GM21526 (cell line): ENCODE measurements at regions not wholly inside any gene's neighbourhood (a gene's known extent, or its start where the extent isn't known, plus 50 kb on each side); places are given as distances from the start of the nearest gene placed in this dataset.

Experiments
- ATAC-seq: cut with Tn5 transposase; IDR thresholded peaks from one replicate; pipeline ENCODE4 v1.9.1; 2021; ENCODE audit warnings: moderate library complexity; ENCODE audit not compliant: unreplicated experiment, low FRiP score

DNA sequence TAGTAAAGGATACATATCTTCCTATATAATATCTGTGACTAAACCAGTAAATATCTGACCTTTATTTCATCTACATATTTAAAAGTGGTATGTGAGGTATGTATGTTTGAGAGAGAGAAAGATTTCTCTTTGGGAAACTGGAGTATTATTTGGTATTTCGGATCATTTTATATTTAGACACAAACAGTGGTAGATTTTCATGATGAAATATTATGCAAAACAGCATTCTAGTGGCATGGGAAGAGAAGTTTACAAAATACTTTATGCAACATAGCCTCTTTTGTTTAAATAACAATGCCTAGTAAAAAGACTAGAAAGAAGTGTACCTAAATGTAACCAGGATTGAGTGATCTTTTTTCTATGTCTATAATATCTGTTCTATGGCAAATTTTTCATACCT lies 98.6 kb upstream of the TMEM168 start:
- ATAC-seq = no peak

DNA sequence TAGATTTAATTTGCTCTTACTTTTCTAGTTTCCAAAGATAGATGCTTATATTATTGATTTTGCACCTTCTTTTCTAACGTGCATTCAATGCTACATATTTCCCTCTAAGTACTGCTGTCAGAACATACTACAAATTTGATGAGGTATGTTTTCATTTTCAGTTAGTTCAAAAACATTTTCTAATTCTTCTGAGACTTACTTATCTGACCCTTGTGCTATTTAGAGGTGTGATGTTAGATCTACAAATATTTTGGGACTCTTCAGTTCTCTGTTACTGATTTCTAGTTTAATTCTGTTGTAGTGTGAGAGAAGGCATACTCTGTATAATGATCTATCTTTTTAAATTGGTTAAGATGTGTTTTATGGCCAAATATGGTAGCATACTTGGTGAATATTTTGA lies 97.8 kb upstream of the TMEM168 start:
- ATAC-seq = no peak

DNA sequence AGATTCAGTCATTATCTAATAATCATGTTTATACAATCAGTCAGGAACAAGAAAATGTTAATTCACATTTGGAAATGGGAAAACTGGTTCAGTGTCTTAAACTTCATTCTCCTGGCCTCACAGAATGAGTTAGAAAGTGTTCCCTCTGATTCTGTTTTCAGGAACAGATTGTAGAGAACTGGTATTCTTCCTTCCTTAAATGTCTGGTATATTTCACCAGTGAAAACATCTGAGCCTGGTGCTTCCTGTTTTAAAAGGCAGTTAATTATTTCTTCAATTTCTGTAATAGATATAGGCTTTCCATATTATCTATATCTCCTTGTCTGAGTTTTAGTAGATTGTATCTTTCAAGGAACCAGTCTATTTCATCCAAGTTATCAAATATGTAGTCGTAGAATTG lies 97.1 kb upstream of the TMEM168 start:
- ATAC-seq = no peak

DNA sequence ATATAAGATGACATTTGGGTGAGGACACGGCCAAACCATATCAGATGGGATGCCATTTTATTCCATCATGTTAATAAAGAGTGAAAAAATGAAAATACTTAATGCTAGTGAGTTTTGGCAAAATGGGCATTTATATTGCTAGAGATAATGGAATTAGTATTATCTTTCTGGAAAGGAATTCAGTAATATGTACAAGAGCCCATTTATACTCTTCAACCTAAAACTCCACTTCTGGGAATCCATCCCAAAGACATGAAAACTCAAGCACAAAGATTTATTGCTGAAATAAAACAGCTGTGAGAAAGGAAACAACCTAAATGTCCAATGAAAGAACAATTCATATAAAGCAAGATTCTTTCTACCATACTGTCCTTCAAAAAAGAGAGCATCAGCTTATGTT lies 96.0 kb upstream of the TMEM168 start:
- ATAC-seq = no peak

DNA sequence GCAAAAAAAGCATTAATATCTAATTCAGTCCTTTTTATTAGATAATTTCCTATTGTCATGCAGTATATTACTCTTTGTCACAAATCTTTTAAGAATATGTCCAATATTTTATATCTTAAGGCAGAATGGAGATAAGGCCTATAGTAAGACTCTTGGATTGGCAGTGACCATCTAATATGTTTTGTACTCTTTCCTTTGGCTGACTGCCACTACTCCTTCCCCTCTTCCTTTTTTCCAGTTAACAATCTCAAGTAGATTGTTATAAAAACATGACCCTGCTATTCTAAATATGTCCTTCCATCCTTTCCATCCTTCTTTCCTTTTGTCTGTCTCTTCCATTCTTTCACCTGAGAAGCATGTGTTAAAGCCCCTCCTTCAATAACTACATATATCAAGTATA lies 92.8 kb upstream of the TMEM168 start:
- ATAC-seq = no peak

DNA sequence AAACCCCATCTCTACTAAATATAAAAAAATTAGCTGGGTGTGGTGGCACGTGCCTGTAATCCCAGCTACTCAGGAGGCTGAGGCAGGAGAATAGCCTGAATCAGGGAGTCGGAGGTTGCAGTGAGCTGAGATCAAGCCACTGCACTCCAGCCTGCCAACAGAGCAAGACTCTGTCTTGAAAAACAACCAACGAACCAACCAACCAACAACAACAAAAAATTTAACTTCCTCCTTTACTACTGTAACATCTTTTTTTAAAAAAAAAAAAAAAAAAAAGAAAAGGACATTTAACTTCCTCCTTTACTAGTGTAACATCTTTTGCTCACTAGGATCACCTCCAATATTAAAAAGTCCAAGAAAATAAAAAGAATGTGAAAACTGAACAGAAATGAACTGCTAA lies 92.3 kb upstream of the TMEM168 start:
- ATAC-seq = no peak

DNA sequence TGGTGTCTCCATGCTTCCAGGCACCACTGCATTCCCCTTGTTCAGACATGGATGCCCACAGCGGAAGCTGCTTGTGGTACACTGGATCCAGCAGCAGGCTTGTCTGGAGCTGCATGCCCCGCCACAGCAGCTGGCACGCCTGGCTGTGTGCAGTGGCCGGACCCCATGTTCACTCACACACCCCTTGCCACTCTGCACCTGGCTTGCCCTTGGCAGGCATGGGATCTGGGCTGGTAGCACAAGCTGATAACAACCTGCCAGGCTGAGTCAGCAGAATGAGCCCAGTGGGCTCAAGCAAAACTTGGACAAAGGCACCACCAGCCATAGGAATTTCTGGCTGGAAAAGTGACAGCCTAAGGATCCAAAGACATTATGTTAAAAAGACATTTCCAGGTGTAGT lies 91.8 kb upstream of the TMEM168 start:
- no peak for ATAC-seq

DNA sequence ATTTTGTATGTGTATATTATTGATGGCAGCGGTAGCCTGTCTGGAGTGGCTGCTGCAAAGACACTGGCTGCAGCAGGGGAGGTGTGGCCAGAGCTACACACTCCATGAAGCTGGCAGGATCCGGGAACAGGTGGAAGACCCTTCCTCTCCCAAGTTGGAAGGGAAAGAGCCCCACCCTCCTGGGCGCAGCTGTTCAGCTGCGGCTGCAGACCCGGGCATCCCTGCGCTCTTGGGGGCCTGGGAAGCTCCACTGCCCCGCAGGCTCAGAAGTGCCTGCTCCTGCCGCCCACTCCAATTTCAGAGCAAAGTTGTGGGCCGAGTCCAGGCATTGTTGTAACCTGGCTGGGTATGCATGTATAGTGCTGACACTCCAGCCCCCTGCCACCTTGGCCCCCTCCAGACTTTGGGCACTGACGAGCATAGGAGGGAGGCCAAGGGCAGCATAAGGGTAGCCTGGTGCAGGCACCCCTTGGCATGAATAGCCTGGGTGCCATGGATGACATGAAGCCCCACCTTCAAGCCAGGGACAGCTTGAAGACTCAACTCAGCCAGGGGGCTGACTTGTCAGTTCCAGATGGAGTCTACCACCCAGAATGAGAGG lies 90.7 kb upstream of the TMEM168 start:
- no peak for ATAC-seq

DNA sequence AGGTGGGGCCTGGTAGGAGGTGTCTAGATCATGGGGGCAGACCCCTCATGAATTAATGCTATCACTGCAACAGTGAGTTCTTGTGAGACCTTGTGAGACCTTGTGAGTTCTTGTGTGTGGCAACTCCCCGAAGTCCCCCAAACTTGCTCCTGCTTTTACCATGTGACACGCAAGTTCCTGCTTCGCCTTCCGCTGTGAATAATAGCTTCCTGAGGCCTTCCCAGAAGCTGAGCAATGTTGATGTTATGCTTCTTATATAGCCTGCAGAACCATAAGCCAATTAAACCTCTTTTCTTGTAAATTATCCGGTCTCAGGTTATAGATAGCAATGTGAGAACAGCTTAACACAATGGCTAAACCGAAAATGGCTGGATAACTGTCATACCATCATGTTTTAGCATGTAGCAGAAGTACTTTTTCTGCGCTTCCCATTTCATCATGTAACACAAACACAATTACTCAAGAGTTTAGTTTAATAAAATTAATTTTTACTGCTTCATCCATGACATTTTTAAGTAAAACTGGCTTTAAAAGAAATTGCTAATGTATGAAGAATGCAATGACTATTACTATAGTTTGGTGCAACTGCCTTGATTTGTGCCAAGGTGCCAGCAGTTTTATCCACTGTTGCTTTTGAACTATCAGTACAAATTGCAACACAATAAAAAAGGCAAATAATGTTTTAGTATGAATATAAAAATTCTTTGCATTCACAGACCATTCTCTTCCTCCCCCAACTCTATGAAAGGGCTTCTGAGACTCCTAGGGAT lies 87.7 kb upstream of the TMEM168 start:
- ATAC-seq = no peak

DNA sequence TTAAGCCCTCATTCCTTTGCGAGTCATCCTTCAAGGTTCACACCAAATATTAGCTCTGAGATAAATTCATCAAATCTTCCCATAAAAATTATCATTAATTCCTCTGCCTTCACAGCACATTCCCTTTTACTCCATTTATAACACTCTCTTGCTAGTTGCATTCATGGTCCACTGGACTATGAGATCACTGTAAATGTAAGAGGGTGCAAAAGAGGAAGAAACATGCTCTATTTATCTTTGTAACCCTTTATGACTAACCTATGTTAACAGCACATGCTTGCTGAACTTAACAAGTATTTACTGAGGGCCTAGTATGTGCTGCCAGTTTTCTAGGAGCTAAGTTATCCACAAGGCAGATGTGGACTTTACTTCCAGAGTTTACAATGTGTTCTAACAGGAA lies 86.7 kb upstream of the TMEM168 start:
- ATAC-seq = no peak

DNA sequence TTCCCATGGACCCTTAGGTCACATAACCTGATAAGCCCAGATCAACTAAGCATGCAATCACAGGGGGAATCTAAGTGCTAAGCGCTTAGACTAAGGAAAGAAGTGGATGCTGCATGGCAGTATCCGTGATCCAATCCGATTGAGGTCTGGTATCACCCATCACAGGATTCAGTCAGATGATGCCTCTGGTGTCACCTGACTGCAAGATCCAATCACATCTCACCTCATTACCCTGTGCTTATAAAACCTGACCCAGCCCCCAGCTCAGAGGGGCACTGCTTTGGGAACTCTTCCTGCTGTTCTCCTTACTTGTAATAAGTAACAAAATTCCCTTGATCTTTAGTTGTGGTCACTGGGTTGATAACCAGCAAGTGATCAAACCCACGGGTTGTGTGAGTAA lies 84.7 kb upstream of the TMEM168 start:
- ATAC-seq = no peak

DNA sequence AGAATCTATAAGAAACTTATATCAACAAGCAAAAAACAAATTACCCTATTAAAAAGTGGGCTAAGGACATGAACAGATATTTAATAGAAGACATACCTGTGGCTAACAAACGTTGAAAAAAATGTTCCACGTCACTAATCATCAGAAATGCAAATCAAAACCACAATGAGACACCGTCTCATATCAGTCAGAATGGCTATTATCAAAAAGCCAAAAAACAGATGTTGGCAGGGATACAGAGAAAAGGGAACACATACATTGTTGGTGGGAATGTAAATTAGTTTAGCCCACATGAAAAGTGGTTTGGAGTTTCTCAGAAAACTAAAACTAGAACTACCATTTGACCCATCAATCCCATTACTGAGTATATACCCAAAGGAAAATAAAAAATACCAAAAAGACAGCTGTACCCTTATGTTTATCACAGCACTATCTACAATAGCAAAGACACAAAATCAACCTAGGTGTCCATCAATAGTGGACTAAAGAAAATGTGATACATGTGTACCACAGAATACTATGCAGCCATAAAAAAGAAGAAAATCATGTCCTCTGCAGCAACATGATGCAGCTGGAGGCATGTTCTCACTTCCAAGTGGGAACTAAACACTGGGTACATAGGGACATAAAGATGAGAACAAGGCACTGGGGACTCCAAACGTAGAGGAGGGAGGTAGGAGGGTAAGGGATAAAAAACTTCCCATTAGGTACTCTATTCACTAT lies 83.8 kb upstream of the TMEM168 start:
- no peak for ATAC-seq

DNA sequence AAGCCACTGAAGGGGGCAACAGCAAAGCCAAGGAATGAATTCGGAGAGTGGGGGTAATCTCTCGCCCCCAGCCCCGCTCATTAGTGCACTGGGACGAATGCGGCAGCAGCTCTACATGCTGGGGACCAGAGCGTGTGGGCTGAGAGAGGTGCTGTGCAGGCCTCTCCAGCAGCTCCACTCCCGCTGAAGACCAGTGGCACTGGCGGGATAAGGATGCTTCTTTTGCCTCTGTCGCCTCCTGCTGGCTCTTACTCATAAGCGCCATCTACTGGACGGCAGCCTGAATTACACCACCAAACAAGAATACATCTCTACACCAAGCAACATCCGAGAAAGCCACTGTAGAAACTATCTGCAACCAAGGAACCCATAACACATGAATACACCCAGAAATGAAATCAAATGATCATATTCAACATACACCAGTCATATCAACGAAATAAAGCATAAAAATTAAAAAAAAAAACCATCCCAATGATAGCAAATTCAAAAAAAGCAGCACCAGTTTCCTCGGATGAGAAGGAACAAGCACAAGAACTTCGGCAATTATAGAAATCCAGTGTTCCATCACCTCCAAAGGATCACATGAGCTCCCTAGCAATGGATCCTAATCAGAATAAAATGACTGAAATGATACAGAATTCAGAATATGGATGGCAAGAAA lies 79.0 kb upstream of the TMEM168 start:
- no peak for ATAC-seq

DNA sequence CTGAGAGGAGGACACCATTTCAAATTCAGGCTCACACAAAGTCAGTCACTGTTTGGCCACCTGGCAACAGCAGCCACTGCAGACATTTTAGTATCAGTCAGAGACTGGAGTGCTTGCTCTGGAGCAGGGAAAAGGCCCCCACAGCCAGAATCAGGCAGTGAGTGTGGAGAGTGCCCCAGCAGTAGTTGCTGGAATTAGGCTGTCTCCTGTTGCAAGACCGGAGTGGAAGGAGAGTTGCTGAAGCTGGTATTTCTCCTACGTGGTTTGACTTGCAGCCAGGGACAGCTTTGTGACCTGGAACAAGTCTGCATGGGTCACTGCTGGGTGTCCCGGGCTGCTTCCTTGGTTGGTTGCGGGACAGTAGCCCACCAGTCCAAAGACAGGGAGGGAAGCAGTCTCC lies 78.4 kb upstream of the TMEM168 start:
- no peak for ATAC-seq

DNA sequence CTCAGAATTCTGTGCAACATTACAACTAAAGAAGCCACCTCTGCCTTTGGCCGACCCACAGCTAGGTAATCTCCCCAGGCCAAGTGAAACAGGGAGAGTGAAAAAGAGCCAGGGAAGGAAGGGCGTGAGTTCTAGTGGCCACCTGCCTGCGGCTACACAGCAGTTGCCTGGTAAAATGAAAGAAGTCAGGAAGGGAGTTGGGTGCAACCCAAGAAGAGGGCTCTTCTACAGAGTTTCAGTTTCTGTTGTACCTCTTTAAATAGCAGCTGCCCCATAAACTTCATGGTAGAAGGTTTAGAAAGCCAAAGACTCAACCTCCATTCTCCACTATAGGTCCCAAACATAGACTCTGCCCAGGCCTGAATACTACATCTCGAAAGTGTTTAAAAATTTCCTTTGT lies 76.2 kb upstream of the TMEM168 start:
- peak; percentile 99 for ATAC-seq

DNA sequence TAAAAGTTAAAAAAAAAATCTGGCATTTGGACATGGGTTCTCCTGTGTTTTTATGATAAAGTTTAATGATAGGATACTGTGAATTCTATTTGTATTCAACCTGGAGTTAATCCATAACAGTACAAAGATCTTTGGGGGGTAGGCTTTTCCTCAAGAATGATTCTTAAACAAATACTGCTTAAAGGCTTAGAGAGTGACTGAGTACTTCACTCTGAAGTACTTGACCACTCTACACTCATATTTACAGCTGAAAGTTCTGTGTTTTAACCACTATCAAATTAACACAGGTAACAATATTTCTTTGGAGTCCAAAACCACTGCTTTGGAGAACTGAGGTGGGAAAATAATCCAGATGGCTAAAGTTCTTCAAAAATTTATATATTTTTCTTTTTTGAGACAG lies 74.2 kb upstream of the TMEM168 start:
- no peak for ATAC-seq

DNA sequence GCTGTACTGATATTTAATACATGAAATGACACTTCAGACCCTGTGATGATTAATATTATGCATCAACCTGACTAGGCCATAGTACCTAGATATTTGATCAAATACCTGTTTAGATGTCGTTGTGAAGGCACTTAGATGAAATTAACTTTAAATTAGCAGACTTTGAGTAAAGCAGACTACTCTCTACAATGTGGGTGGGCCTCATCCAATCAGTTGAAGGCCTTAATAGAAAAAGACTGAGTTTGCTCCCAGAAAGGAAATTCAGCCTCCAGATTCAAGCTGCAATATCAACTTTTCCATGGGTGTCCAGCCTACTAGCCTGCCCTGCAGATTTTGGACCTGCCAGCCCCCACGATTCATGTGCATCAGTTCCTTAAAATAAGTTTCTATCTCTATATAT lies 68.6 kb upstream of the TMEM168 start:
- ATAC-seq = no peak

DNA sequence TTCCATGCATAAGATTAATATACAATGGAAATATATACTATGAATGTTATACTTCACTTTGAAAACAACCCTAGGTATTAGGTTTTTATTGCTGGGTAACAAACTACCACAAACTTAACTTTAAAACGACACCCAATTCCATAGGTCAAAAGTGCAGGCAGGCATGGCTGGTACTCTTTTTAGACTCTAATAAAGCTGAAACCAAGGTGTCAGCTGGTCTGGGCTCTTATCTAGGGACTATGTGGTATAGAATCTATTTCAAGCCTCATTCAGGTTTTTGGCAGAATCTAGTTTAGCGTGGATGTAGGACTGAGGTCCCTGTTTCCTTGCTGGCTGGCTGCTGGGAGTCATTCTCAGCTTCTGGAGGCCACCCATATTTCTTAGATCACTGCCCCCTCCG lies 65.0 kb upstream of the TMEM168 start:
- no peak for ATAC-seq

DNA sequence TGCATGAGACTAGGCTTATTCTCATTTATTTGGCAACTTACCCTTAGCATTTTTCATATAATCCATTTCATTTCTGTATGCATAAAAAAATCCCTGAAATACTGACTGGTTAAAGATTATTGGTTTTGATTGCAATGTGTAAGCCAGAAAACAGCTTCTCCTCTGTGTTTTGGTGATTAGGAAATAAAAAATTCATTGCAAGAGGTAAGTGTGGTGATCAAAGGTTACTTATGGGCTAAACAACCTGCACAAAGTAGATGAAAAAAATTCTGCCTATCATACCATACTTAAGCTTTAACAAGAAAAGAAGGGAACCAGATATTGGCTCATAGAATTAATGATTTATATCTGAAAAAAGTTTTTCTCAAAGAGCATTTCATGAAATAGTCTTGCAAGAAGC lies 64.0 kb upstream of the TMEM168 start:
- no peak for ATAC-seq

DNA sequence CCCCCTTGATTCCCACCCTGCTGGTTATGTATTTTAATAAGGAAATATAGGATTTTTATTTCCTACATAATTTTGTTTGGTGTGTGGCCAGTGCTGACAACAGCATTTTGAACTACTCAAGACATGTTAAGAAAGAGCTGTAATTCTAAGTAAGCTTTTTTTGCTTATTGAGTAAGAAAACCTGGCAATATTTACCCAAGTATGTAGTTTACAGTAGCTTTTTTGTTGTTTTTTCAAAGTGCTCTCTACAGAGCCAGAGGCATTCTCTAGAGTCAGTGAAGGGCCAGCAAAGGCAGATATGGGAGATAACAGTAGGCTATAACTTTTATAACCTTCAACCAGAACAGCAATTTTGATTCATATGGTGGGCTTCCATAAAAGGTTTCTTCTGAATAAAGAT lies 63.2 kb upstream of the TMEM168 start:
- ATAC-seq = no peak

DNA sequence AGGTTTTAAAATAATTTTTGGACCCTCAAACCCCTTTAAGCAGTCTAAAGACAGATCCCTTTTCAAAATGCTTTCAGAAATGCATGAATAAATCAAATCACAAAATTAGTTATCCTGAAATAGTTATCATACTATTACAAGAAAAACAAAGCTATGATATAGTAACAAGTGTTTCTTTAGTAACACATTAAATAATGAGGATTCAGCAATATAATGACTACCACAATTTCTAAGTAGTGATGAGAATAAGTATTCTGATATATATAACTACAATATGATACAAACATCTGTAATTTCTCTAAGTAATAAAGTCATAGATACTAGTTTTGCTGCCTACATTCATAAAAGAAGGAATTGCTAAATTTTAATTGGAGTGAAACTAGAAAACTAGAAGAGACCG lies 53.0 kb upstream of the TMEM168 start:
- ATAC-seq = no peak
